Psoas muscle (tissue), 7 donors: ENCODE measurements at regions not wholly inside any gene's neighbourhood (a gene's known extent, or its start where the extent isn't known, plus 50 kb on each side); places are given as distances from the start of the nearest gene placed in this dataset.

Source experiments
- ATAC-seq, 4 donors: fragments of 200-7000 bp; cut with Tn5 transposase; one replicate each; pipeline ENCODE4 v1.9.1; 2020; ENCODE audit warnings: moderate library complexity in 3 of 4, mild to moderate bottlenecking in 2 of 4
- DNase-seq, 2 donors: peaks; one replicate each; pipeline ENCODE4 v3.0.0-alpha.2; 2020
- H3K27ac ChIP-seq: fragments of 200-600 bp; one replicate; pipeline ENCODE4 v1.8.0; 2022
- H3K27me3 ChIP-seq, 3 donors: fragments of 200-600 bp in 1 of 3; one replicate each; pipeline versions ENCODE4 v1.6.1 to v1.8.0; 2013 to 2022; ENCODE audit warnings: low read length in 2 of 3, mild to moderate bottlenecking in 2 of 3, moderate library complexity in 1 of 3; ENCODE audit not compliant: insufficient read depth in 3 of 3
- H3K36me3 ChIP-seq, 2 donors: fragments of 200-600 bp in 1 of 2; one replicate each; pipeline versions ENCODE4 v1.6.1 to v1.8.0; 2013 to 2022; ENCODE audit warnings: low read depth in 1 of 2, mild to moderate bottlenecking in 1 of 2, moderate library complexity in 1 of 2; ENCODE audit not compliant: insufficient read depth in 1 of 2
- H3K4me1 ChIP-seq: fragments of 200-600 bp; one replicate; pipeline ENCODE4 v1.8.0; 2022
- H3K4me3 ChIP-seq: fragments of 200-600 bp; one replicate; pipeline ENCODE4 v1.8.0; 2022; ENCODE audit warnings: mild to moderate bottlenecking
- H3K9me3 ChIP-seq: fragments of 200-600 bp; one replicate; pipeline ENCODE4 v1.8.0; 2022
- WGBS, 3 donors: extraction: QIAGEN DNeasy Blood & Tissue Kit; methylation state at CpG; one replicate each; pipeline versions ENCODE4 v1.1.6 to v1.1.7; 2013; 5-methylcytosine and 5-hydroxymethylcytosine counted together
- intact Hi-C, 2 donors: fragments of 100-400 bp; cut with DNase I; formaldehyde crosslinking; loops; one replicate each; pipeline versions ENCODE4 v1.11.0 to v1.14.2; 2022
- TF ChIP-seq, protein P1 (sequence below): fragments of 200-600 bp; IDR thresholded peaks from one replicate; pipeline ENCODE4 v1.8.0; 2022; ENCODE audit warnings: antibody characterized with exemption
- donor health status: healthy with polysubstance abuse.
- donor health status: DM: no; HTN: no; CAD: no; lungs with moderate emphysema.
- donor health status: Bipolar disorder and iron deficiency.
- donor health status: healthy.
- donor health status: DM: yes; HTN: yes; CAD: no.
- donor health status: DM: no; HTN: no; CAD: no.
- donor health status: DM: yes; HTN: yes; CAD: no.

GRCh38 chr14:35973770-35974169 is 147.6 kb downstream of the BRMS1L start:
- H3K4me3 ChIP-seq = no peak overlapping the region
- no peaks in the 10 kb centered on the region for H3K9me3 ChIP-seq
- TF ChIP-seq, protein P1, sequence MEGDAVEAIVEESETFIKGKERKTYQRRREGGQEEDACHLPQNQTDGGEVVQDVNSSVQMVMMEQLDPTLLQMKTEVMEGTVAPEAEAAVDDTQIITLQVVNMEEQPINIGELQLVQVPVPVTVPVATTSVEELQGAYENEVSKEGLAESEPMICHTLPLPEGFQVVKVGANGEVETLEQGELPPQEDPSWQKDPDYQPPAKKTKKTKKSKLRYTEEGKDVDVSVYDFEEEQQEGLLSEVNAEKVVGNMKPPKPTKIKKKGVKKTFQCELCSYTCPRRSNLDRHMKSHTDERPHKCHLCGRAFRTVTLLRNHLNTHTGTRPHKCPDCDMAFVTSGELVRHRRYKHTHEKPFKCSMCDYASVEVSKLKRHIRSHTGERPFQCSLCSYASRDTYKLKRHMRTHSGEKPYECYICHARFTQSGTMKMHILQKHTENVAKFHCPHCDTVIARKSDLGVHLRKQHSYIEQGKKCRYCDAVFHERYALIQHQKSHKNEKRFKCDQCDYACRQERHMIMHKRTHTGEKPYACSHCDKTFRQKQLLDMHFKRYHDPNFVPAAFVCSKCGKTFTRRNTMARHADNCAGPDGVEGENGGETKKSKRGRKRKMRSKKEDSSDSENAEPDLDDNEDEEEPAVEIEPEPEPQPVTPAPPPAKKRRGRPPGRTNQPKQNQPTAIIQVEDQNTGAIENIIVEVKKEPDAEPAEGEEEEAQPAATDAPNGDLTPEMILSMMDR = no peak
- H3K27me3 ChIP-seq = peaks cover 0 to under 1% (median 0%) of the 10 kb centered on the region in 3 donors
- intact Hi-C loops = no loop called here
- ATAC-seq (no peak), DNase-seq (no peak)
- WGBS, 3 donors = 56 to 71% (median 60%) methylated on average over 1 of the region's 1 CpG
- no peak overlapping the region for H3K27ac ChIP-seq
- H3K4me1 ChIP-seq = no peaks in the 10 kb centered on the region
- no peaks in the 10 kb centered on the region for H3K36me3 ChIP-seq

DNA sequence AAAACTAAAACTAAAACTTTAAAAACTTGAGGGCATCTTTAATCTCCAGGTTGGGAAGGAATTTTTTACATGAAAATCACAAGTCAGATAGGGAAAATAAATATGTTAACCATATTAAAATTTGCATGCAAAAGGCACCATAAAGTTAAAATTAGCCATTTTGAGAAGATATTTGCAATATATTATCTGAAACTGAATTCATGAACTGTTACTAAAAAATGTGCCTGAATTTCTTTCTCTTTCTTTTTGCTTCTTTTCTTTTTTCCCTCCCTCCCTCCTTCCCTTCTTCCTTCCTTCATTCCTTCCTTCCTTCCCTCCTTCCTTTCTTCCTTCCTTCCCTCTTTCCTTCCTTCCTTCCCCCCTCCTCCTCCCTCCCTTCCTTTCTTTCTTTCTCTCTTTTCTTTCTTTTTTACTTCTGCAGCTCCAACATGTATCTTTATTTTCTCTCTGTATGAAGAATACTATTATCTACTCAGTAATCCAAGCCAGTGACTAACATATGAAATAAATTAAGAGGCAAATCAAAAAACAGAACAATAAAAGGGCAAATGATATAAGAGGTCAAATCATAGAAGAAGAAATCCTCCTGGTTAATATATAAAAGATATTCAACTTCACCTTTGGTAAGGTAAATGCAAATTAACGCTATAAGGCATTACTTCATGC is 146.0 kb downstream of the BRMS1L start:
- WGBS, 3 donors = 88 to 97% (median 94%) methylated on average over 1 of the region's 1 CpG
- Histone ChIP-seq H3K4me1 (no peaks in the 10 kb centered on the region), H3K9me3 (no peaks in the 10 kb centered on the region), H3K36me3 (no peaks in the 10 kb centered on the region), H3K4me3 (no peak overlapping the region), H3K27ac (no peak overlapping the region), H3K27me3 (peaks cover 0 to 3% (median 0%) of the 10 kb centered on the region in 3 donors)
- intact Hi-C loops = no loop called here
- DNase-seq (no peak), ATAC-seq (no peak)
- TF ChIP-seq, protein P1 = no peak

GRCh38 chr14:35969310-35969709 is 143.2 kb downstream of the BRMS1L start:
- TF ChIP-seq, protein P1 = no peak
- Histone ChIP-seq H3K27me3 (peaks cover 0 to 3% (median 0%) of the 10 kb centered on the region in 3 donors), H3K36me3 (no peaks in the 10 kb centered on the region), H3K4me3 (no peak overlapping the region), H3K4me1 (no peaks in the 10 kb centered on the region), H3K27ac (no peak overlapping the region), H3K9me3 (no peaks in the 10 kb centered on the region)
- WGBS, 3 donors = 66 to 76% (median 72%) methylated on average over 3 of the region's 3 CpGs
- ATAC-seq = no peak
- intact Hi-C loops = no loop called here
- DNase-seq = no peak

- 64 to 70% (median 67%) methylated on average over 2 of the region's 2 CpGs for WGBS, 3 donors
- Histone ChIP-seq H3K9me3 (no peaks in the 10 kb centered on the region), H3K27me3 (peaks cover 0 to 3% (median 0%) of the 10 kb centered on the region in 3 donors), H3K4me3 (no peak overlapping the region), H3K27ac (no peak overlapping the region), H3K36me3 (no peaks in the 10 kb centered on the region), H3K4me1 (no peaks in the 10 kb centered on the region)
- DNase-seq (no peak), ATAC-seq (no peak)
- intact Hi-C loops = no loop called here
- TF ChIP-seq, protein P1 = no peak
Observed at GRCh38 chr14:35965400-35965799, 139.3 kb downstream of the BRMS1L start.
